ENCODE measurements at regions not wholly inside any gene's neighbourhood (a gene's known extent, or its start where the extent isn't known, plus 50 kb on each side); places are given as distances from the start of the nearest gene placed in this dataset.
A peak's percentile ranks its signal among the peaks of the same experiment; 100 is the strongest.

- DNase-seq (ENCODE audit: low read depth), result no peak
These were observed 1490.6 kb upstream of the CDH6 start for GRCh38 chr5:29702875-29703274.

- no peak for DNase-seq (ENCODE audit: low read depth)
These were observed 1491.9 kb upstream of the CDH6 start for GRCh38 chr5:29701600-29701999.

GRCh38 chr5:29697785-29698414 is 1495.6 kb upstream of the CDH6 start:
- peak; percentile 1 for DNase-seq (ENCODE audit: low read depth)

GRCh38 chr5:29697278-29697677 is 1496.2 kb upstream of the CDH6 start:
- no peak for DNase-seq (ENCODE audit: low read depth)

- no peak for DNase-seq (ENCODE audit: low read depth)
These were observed 1520.8 kb upstream of the CDH6 start for GRCh38 chr5:29672678-29673077.

- DNase-seq (ENCODE audit: low read depth), result no peak
These were observed 1530.6 kb upstream of the CDH6 start for GRCh38 chr5:29662876-29663275.

GRCh38 chr5:29654954-29655353 is 1538.5 kb upstream of the CDH6 start:
- no peak for DNase-seq (ENCODE audit: low read depth)

- DNase-seq (ENCODE audit: low read depth), result no peak
These were observed 1544.2 kb upstream of the CDH6 start for GRCh38 chr5:29649321-29649720.

- DNase-seq (ENCODE audit: low read depth), result no peak
These were observed 1550.9 kb upstream of the CDH6 start for GRCh38 chr5:29642601-29643000.

GRCh38 chr5:29614206-29614605 is 1579.3 kb upstream of the CDH6 start:
- DNase-seq (ENCODE audit: low read depth), result no peak

- no peak for DNase-seq (ENCODE audit: low read depth)
These were observed 1605.2 kb upstream of the CDH6 start for GRCh38 chr5:29588236-29588635.

GRCh38 chr5:29587832-29588231 is 1605.7 kb upstream of the CDH6 start:
- DNase-seq (ENCODE audit: low read depth), result no peak

- DNase-seq (ENCODE audit: low read depth), result no peak
These were observed 1625.5 kb upstream of the CDH6 start for GRCh38 chr5:29568028-29568427.

GRCh38 chr5:29561564-29561963 is 1631.9 kb upstream of the CDH6 start:
- DNase-seq (ENCODE audit: low read depth), result no peak

GRCh38 chr5:29550523-29550922 is 1643.0 kb upstream of the CDH6 start:
- no peak for DNase-seq (ENCODE audit: low read depth)

- DNase-seq (ENCODE audit: low read depth), result no peak
These were observed 1645.2 kb upstream of the CDH6 start for GRCh38 chr5:29548262-29548661.

- DNase-seq (ENCODE audit: low read depth), result no peak
These were observed 1646.1 kb upstream of the CDH6 start for GRCh38 chr5:29547236-29547865.

GRCh38 chr5:29543501-29543900 is 1650.0 kb upstream of the CDH6 start:
- DNase-seq (ENCODE audit: low read depth), result no peak

GRCh38 chr5:29524227-29524626 is 1669.3 kb upstream of the CDH6 start:
- DNase-seq (ENCODE audit: low read depth), result no peak

GRCh38 chr5:29518176-29518575 is 1675.3 kb upstream of the CDH6 start:
- DNase-seq (ENCODE audit: low read depth), result no peak

- no peak for DNase-seq (ENCODE audit: low read depth)
These were observed 1677.3 kb upstream of the CDH6 start for GRCh38 chr5:29516224-29516623.

GRCh38 chr5:29508131-29508530 is 1685.4 kb upstream of the CDH6 start:
- no peak for DNase-seq (ENCODE audit: low read depth)

- no peak for DNase-seq (ENCODE audit: low read depth)
These were observed 1689.1 kb upstream of the CDH6 start for GRCh38 chr5:29504411-29504810.

GRCh38 chr5:29498860-29499259 is 1694.6 kb upstream of the CDH6 start:
- no peak for DNase-seq (ENCODE audit: low read depth)

All from forelimb muscle (tissue), 1 donor.